A549 (cell line): ENCODE measurements at regions not wholly inside any gene's neighbourhood (a gene's known extent, or its start where the extent isn't known, plus 50 kb on each side); places are given as distances from the start of the nearest gene placed in this dataset.
"Not testable (repeated sequence)": the region's sequence is repeated elsewhere in the genome, so short reads cannot be mapped to it uniquely, and the experiment has no call there.

ENCODE experiments used
- ATAC-seq, 2 experiments: fragments of 200-7000 bp in 1 of 2; fragments of >200 bp in 1 of 2; cut with Nextera tagmentation in 1 of 2; cut with Tn5 transposase in 1 of 2; 3 replicates each; pipeline versions ENCODE4 v1.8.0 to v1.9.1; 2018 to 2020; ENCODE audit warnings: mild to moderate bottlenecking in 1 of 2, moderate library complexity in 1 of 2
- CTCF ChIA-PET: fragments of 300-600 bp; sonication (Branson Sonifier 250); formaldehyde crosslinking; extraction: SDS; loops from one replicate; lab custom pipeline; 2021; ENCODE audit warnings: antibody characterized with exemption, inconsistent platforms; lab: Yijun Ruan, JAX
- POLR2A ChIA-PET: fragments of 350-600 bp; formaldehyde crosslinking; extraction: SDS; loops from one replicate; lab custom pipeline; 2021; ENCODE audit warnings: antibody characterized with exemption, inconsistent platforms; lab: Yijun Ruan, JAX
- DNase-seq, 2 experiments: peaks; one replicate each; pipeline versions ENCODE4 v3.0.0 to v3.0.0-alpha.2; 2011 to 2016; ENCODE audit warnings: low read depth in 1 of 2, low spot score in 1 of 2
- FAIRE-seq: peaks from 2 replicates; lab custom pipeline; 2011; peaks lifted over from hg19 to GRCh38; lab: Jason Lieb, UNC
- H3K27ac ChIP-seq, 2 experiments: fragments of >200 bp; sonication (Bioruptor Twin); formaldehyde crosslinking; 3 replicates each; pipeline ENCODE4 v1.5.1; 2016 to 2017
- H3K4me1 ChIP-seq: fragments of >200 bp; sonication (Bioruptor Twin); formaldehyde crosslinking; 3 replicates; pipeline ENCODE4 v1.6.1; 2016
- H3K4me2 ChIP-seq: fragments of >200 bp; sonication (Bioruptor Twin); formaldehyde crosslinking; 3 replicates; pipeline ENCODE4 v1.6.1; 2016
- H3K4me3 ChIP-seq: fragments of >200 bp; sonication (Bioruptor Twin); formaldehyde crosslinking; 3 replicates; pipeline ENCODE4 v1.5.1; 2016
- H3K9me3 ChIP-seq: fragments of >200 bp; sonication (Bioruptor Twin); formaldehyde crosslinking; 3 replicates; pipeline ENCODE4 v1.6.1; 2016
- CTCF ChIP-seq: fragments of >200 bp; sonication (Bioruptor Twin); formaldehyde crosslinking; IDR thresholded peaks from 3 replicates; pipeline ENCODE4 v1.5.1; 2016
- FOSB ChIP-seq: fragments of 250-450 bp; sonication (Bioruptor Pico); IDR thresholded peaks from 2 replicates; pipeline ENCODE4 v1.5.0; 2020; ENCODE audit warnings: mild to moderate bottlenecking, moderate library complexity
- HMGXB4 ChIP-seq: fragments of 250-450 bp; sonication (Bioruptor Pico); IDR thresholded peaks from 2 replicates; pipeline ENCODE4 v1.5.0; 2021; ENCODE audit warnings: mild to moderate bottlenecking, moderate library complexity, borderline replicate concordance
- HOXB5 ChIP-seq: fragments of 250-450 bp; sonication (Bioruptor Pico); IDR thresholded peaks from 2 replicates; pipeline ENCODE4 v1.5.0; 2020; ENCODE audit warnings: mild to moderate bottlenecking, moderate library complexity
- NR3C1 ChIP-seq: fragments of >200 bp; sonication (Bioruptor Twin); formaldehyde crosslinking; IDR thresholded peaks from 3 replicates; pipeline ENCODE4 v1.6.1; 2017
- RAD21 ChIP-seq, 2 experiments: fragments of >200 bp in 1 of 2; sonication (Bioruptor Twin) in 1 of 2; formaldehyde crosslinking in 1 of 2; IDR thresholded peaks in 1 of 2; conservative IDR thresholded peaks in 1 of 2; 2 replicates in 1 of 2; 3 replicates in 1 of 2; pipeline ENCODE4 v1.6.1; 2012 to 2018; ENCODE audit warnings: inconsistent platforms in 1 of 2
- RNF2 ChIP-seq: fragments of 200-600 bp; sonication (generic); IDR thresholded peaks from 2 replicates; pipeline ENCODE4 v1.6.1; 2016; ENCODE audit warnings: low read depth, mild to moderate bottlenecking, antibody characterized with exemption, moderate library complexity, borderline replicate concordance
- ZSCAN20 ChIP-seq: fragments of 250-450 bp; sonication (Bioruptor Pico); IDR thresholded peaks from 2 replicates; pipeline ENCODE4 v1.8.0; 2022; ENCODE audit warnings: mild to moderate bottlenecking, moderate library complexity
- WGBS: methylation state at CpG from one replicate; pipeline ENCODE4 v1.1.6; 2017; ENCODE audit errors: missing lambda C conversion rate; 5-methylcytosine and 5-hydroxymethylcytosine counted together

GRCh38 chr15:30755036-30755687, 129.2 kb downstream of the ARHGAP11B start:
- H3K4me2 ChIP-seq, CTCF ChIA-PET, DNase-seq, POLR2A ChIA-PET, H3K9me3 ChIP-seq, H3K27ac ChIP-seq, H3K4me1 ChIP-seq, H3K4me3 ChIP-seq: not testable (repeated sequence)
- TF ChIP-seq CTCF (peak; percentile 32), RAD21 (conservative IDR thresholded peaks at IDR 0.05 in 1 of 2, IDR thresholded peaks at IDR 0.05 in 1 of 2) (0 out of 5 replicates have a peak, but pooled peaks of 1 of the 2 experiments have one; percentile 7)
- 0% methylated on average over 2 of the region's 7 CpGs for WGBS
- FAIRE-seq = peak; percentile 100
- peak; percentile 98 to 99 for ATAC-seq

- H3K4me3 ChIP-seq, DNase-seq, POLR2A ChIA-PET, H3K4me2 ChIP-seq, H3K9me3 ChIP-seq, FAIRE-seq, CTCF ChIA-PET, H3K4me1 ChIP-seq, H3K27ac ChIP-seq: not testable (repeated sequence)
- WGBS = 82% methylated on average over 5 of the region's 5 CpGs
- ATAC-seq = peak in 1 of 2 experiments; percentile 43; a peak in 1 of 6 replicates
Observed at GRCh38 chr15:30760633-30761032, 134.7 kb downstream of the ARHGAP11B start.

- WGBS = 89% methylated on average over 4 of the region's 4 CpGs
- CTCF ChIA-PET, POLR2A ChIA-PET, H3K27ac ChIP-seq, ATAC-seq, DNase-seq, H3K9me3 ChIP-seq, H3K4me1 ChIP-seq, H3K4me3 ChIP-seq, FAIRE-seq, H3K4me2 ChIP-seq: not testable (repeated sequence)
Observed at GRCh38 chr15:30761365-30761764, 135.4 kb downstream of the ARHGAP11B start.

- CTCF ChIA-PET = not testable (repeated sequence)
Observed at GRCh38 chr15:30769390-30770124, 134.2 kb upstream of the FAN1 start.

GRCh38 chr15:30770759-30771158, 133.0 kb upstream of the FAN1 start:
- DNase-seq (no peak), FAIRE-seq (no peak), ATAC-seq (no peak)
- Histone ChIP-seq H3K4me2 (no peak overlapping the region), H3K4me1 (peaks cover 8% of the 10 kb centered on the region; the same call in 2 of the 3 replicates), H3K9me3 (peaks cover 4% of the 10 kb centered on the region; the same call in 1 of the 3 replicates), H3K4me3 (no peak overlapping the region), H3K27ac (no peak overlapping the region)
- POLR2A ChIA-PET = no interaction called here
- WGBS = 97% methylated on average over 17 of the region's 17 CpGs
- no peak for TF ChIP-seq RNF2
- no peak for TF ChIP-seq RAD21 (conservative IDR thresholded peaks at IDR 0.05 in 1 of 2, IDR thresholded peaks at IDR 0.05 in 1 of 2)
- no peak for TF ChIP-seq ZSCAN20 (CRISPR knock-in tag)
- TF ChIP-seq HOXB5 (CRISPR knock-in tag) = no peak
- TF ChIP-seq CTCF = no peak
- TF ChIP-seq FOSB = no peak
- no peak for TF ChIP-seq NR3C1
- TF ChIP-seq HMGXB4 = no peak
- CTCF ChIA-PET = no interaction called here

More at GRCh38 chr15:30769390-30770124, 134.2 kb upstream of the FAN1 start:
- FAIRE-seq, H3K4me2 ChIP-seq, H3K27ac ChIP-seq, DNase-seq, POLR2A ChIA-PET, ATAC-seq, H3K9me3 ChIP-seq, H3K4me1 ChIP-seq, H3K4me3 ChIP-seq: not testable (repeated sequence)
- WGBS = 87% methylated on average over 12 of the region's 12 CpGs
